NCI-H446 (cell line): ENCODE measurements at regions not wholly inside any gene's neighbourhood (a gene's known extent, or its start where the extent isn't known, plus 50 kb on each side); places are given as distances from the start of the nearest gene placed in this dataset.
"Not testable (repeated sequence)": the region's sequence is repeated elsewhere in the genome, so short reads cannot be mapped to it uniquely, and the experiment has no call there.

Experiments
- DNase-seq, 2 experiments: peaks; one replicate each; lab custom pipeline; 2025; lab: John Stamatoyannopoulos, UW

DNA sequence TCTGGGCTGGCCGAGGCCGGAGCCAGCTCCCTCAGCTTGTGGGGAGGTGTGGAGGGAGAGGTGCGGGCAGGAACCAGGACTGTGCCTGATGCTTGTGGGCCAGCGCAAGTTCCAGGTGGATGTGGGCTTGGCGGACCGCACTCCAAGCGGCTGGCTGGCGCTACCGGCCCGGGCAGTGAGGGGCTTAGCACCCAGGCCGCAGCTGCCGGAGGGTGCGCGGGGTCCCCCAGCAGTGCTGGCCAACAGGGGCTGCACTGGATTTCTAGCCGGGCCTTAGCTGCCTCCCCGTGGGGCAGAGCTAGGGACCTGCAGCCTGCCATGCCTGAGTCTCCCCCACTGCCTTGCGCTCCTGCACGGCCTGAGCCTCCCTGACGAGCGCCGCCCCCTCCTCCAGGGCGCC, 242.8 kb downstream of the CCSER2 start:
- DNase-seq = no peak

DNA sequence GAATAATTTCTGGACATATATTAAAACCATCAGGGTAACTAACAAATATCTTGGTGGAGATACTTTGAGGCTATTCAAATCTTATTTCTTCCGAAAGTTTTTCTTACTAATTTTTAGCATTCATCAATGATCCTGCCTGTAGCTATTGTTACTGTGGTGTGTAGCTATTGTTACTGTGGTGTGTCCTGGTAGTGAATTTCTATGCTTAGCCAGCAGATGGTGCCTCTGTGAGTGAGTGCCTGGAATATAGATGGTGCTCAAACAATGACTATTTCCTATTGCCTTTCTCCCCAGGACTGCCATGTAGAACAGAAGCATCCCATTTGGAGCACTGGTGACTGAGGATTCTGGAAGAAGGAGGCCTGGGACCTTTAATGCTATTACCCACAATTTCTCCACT, 245.7 kb downstream of the CCSER2 start:
- DNase-seq = peak in 1 of 2 experiments; percentile 0

DNA sequence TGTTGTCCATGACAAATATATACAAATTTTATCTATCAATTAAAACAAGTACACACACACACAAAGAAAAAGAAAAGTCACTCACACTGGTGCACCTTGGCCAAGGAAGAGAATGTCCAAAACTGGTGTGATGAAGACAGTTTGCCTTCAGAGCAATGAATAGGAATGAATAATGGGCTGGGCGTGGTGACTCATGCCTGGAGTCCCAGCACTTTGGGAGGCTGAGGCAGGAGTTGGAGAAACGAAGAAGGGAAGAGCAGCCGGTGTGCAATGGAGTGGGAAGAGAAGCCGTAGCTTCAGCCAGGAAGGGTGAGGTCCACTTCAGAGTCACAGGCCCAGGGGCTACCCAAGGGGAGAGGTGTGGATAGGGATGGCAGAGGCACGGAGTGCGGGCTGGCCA, 253.6 kb downstream of the CCSER2 start:
- no peak for DNase-seq

DNA sequence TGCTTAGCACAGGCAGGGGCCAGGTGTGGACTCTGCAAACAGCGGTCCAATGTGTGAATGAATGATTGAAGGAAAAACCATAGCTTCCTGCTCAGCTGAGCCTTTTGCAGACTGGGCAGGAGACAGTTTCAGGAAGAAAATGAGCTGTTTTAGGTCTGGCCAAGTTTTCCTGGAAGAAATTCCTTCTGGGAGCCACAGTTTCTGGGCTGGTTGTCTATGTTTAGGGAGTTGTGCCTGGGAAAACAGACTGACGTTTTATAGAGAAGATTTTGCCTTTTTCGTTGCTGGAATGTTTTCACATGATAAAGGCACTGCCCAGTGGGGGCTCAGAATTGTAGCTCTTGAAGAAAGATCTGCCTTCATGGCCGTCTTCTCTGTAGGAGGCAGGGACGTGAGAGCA, 255.1 kb downstream of the CCSER2 start:
- DNase-seq = no peak

DNA sequence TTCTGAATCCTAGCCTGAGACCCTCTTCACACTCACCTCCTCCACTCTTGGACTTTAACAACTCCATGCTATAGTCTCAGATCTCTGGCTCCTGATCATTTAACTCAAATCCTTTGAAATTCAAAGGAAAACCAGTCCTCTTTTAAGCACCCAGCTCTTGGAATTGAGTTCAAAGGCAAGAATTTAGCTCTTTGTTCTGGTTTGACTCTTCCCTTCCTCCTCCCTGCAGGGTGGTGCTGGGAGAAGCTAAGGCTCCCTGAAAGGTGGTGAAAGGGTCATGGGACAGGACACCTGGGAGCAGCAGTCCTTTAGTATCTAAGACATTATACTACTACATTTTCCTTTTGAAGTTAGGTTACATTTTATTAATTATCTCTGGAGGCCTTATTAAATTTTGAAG, 259.4 kb downstream of the CCSER2 start:
- DNase-seq = no peak

DNA sequence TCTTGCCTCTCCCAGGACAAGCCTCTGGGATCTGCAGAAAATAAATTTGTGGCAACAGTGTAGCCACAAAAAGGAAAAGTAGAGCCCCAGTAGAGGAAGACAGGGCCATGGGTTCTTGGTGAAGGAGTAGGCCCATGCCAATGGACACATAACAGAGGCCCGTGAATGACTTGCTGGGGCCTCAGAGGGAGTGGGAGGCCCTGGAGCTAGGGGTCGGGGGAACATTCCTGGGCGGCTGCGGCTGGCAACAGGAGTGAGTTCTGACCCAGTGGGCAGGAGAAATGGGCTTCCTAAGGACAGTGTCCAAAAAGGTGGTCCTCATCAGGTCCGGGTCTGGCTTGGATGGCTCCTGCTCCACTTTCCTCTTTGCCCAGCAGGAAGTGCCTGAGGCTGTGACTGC, 260.0 kb downstream of the CCSER2 start:
- no peak for DNase-seq

DNA sequence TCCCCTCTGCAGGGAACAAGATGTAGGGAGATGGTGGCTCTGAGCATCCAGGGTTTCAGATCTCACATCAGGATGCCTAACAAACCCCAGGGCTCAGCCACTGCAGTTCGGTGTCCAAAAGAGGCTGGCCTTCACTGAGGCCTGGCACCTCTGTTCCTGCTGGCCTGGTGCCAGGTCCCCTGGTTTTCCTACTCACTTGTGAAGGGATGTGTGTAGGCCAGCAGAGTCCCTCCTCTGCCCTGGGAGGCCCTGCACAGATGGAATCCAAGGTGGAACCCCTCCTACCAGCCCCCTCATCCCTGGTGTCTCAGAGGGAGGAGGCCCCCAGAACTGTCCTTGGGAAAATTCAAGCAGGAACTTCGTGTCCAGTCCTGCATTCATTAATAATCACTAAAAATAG, 260.6 kb downstream of the CCSER2 start:
- peak in 1 of 2 experiments; percentile 14 for DNase-seq

DNA sequence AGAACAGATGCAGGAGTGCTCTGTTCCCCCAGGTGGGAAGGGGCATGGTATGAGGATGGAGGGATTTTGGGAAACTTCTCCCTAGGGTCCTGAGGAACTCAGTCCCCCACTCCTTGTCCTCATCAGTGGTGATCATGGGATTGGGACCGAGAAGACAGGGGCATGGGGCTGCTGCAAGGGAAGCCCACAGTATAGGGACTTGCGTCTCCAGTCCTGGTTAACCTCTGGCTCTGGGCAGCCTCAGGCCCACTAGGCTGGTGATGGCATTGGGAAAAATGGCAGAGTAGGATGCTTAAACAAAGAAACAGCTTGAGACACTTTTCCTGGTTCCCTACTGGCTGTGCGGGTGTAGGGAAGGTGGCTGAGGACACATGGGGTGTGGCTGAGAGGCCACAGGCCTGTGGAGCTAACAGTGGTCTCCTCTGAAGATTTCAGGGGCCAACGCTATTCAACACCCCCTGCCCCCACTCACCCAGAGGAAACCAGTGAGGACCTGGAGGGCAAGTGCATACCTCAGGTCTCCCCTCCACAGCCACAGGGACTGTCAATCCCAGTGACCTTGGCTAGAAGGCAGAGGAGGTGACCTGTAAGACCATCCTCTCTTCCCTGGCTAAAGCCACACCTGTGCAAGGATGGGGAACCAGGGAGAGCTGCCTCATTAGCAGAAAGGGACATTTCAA, 261.3 kb downstream of the CCSER2 start:
- DNase-seq = no peak

DNA sequence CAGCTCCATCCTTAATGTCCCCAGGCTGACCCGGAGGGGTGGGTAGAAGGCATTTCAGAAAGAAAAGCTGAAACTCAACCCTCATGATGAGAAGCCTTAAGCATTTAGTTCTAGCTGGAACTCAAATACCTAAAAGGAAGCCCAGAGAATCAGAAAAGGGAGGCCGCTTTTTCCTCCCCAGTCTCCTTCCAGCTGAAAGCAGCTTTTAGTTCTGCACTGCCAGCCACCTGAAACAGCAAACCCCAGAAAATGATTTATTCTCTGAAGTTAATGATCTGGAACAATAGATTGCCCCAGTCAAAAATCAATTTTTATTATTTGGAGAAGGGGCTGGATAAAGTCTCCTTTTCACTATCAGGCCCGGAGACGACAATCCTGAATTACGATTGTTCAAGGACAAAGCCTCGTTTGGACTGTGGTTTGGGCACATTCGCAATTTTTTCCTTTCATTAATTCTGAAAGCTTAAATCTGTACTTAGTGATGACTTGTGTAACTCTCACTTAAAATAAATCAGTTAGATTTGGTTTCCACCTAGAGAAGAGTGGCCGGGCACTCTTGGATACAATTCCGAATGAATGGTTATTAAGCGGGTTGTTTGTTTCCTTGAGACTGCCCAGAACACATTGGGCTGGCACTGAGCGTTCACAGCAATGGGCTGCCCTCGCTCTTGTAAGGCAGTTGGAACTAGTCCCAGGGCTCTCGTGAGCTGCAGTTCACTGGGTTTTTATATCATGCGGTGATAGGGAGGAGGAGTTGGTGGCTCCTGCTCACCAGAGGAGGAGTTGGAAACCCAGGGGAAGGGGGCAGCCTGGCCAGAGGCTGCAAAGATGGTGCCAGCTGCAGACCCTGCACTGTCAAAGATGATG, 262.2 kb downstream of the CCSER2 start:
- peak; percentile 67 to 79 for DNase-seq

DNA sequence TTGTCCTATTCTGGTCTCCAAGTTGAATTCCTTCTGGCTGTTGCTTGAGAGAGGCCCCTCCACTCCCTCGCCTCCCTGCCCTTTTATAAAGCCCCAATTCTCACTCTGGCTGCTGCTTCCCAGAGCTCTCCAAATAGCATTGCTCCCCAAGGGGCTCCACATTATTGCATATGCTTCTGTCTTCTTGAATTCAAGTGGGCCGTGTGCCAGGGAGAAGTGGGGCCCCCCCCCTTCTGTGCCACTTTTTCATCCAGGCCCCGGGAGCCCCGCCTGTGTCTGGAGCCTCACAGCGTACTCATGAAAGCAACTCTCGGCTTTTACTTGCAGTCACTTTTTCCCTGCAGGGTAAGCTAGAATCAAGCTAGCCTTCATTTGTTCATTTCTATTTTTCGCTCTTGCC, 265.1 kb downstream of the CCSER2 start:
- no peak for DNase-seq

DNA sequence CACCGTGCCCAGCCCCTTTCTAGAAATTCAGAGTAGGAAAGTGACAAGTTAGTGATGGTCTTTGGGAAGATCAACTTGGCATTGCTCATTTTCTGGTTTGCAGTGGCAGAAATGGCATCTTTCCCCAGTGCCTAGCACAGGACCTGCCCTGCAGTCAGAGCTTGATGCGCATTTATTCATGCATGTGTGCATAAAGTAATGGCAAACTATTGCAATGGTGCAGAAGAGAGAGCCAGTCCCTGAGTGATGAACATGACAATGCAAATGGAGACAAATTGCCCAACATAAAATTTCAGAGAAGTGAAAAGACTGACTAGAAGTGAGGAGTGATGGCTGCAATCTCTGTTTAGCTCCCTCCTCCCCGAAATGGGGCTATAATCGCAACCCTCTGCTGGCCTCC, 268.2 kb downstream of the CCSER2 start:
- DNase-seq = no peak

DNA sequence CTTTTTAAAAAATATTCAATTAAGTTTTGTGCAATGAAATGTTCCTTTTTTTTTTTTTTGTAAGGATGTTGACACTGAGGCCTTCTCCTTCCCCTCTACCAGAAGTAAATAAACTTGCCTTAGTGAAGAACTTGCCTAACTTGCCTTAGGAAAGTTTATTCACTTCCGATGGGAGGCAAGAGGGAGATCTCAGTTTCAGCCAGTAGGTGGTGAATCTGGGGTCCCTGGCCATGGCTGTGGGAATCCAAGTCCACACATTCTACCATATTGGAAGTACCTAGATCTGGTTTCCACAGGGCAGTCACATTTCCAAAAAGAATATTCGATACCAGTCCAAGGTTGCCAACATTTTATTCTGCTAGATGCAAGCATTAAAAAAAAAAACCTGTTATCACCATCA, 270.9 kb downstream of the CCSER2 start:
- no peak for DNase-seq

DNA sequence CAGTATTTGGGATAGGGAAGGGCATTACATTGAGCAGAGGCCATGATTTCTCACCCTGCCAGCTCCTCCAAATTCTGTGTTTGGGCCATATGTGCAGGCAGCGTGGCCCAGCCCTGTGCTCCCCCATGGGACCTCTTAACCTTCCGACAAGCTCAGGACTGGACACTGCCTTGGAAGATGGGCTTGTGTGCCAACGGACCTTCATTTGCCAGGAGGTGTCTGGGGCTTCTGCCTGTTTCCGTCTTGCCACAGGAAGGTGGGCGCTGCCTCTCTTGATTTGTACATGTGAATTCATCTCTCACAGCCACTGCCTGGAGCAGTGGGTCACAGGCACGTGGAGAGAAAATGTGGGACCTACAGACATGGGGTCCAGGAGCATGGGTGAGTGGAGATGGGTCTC, 272.6 kb downstream of the CCSER2 start:
- DNase-seq = no peak

DNA sequence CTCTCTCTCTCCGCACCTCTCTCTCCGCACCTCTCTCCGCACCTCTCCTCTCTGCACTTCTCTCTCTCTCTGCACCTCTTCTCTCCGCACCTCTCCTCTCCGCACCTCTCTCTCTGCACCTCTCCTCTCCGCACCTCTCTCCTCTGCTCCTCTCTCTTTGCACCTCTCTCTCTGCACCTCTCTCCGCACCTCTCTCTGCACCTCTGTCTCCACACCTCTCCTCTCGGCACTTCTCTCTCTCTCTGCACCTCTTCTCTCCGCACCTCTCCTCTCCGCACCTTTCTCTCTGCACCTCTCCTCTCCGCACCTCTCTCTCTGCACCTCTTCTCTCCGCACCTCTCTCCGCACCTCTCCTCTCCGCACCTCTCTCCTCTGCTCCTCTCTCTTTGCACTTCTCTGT, 274.2 kb downstream of the CCSER2 start:
- DNase-seq = not testable (repeated sequence)

DNA sequence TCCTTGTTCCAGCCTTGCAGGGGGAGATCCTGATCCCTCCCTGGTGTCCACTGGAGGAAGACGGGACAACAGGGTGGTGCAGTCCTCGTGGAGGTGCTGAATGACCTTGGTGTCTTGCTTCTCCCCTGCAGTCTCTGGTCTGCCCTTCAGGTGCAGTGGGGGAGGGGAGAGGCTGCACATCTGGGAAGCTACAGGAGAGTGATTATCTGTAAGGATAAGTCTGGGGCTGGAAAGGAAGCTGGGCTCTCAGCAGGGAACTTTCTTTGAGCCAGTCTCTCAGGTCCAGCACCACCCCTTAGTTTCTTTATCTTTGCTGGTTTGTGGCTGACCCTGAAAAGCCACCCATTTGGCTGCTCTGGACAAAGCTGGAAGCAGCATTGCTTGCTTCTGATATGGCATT, 275.6 kb downstream of the CCSER2 start:
- DNase-seq = no peak

DNA sequence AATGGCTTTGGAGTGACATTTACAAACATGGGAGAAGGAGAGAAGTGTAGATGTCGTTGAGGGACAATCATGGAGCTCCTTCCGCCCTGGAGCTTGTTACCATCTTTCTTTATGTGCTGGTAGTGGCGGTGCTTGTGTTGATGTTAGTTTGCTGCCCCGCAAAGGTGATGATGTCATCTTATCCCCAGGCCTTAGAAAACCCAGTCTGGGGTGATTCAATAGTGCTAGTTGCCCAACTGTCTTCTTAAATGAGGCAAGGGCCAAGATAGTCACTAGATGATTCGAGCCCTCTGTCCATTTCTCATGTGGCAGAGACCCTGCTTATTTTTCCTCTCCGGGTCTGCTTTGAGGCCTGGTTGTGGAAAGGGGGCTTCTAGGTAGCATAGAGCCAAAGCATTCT, 277.4 kb downstream of the CCSER2 start:
- no peak for DNase-seq

DNA sequence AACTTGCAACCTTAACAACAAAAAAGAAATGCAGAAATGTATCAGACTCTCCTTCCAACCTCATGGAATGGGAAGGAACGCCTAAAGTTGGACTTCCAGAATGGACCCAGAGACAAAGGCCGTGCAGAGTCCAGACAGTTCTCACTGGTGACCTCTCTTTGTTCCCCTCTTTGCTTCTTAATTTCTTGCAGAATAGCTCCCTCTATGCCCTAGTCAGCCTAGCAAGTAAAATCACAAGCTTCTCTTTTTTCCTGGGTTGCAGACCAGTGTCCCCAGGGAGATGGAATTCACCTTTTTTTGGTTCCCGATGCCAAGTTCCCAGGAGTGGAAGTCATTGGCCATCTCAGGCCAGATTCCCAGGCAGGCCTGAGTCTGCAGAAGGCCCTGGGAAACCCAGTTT, 278.0 kb downstream of the CCSER2 start:
- peak in 1 of 2 experiments; percentile 20 for DNase-seq

DNA sequence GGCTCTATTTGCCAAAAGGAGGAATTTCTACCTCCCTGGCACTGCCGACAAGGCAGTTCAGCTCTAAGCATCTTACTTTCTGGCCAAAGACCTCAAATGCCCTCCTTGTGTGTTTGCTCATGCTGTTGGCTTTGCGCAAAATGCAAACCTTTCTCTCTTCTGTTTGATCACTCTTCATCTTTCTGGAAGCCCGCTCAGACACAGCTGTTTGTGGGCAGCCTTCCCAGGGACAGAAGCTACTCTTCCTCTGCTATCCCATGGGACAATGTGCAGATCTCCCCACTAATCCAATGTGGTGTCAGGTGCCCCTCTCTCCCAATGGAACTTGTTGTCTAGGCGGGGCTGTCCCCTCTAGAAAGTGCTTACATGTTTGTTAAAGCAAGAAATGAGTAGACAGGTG, 278.7 kb downstream of the CCSER2 start:
- DNase-seq = peak in 1 of 2 experiments; percentile 54

DNA sequence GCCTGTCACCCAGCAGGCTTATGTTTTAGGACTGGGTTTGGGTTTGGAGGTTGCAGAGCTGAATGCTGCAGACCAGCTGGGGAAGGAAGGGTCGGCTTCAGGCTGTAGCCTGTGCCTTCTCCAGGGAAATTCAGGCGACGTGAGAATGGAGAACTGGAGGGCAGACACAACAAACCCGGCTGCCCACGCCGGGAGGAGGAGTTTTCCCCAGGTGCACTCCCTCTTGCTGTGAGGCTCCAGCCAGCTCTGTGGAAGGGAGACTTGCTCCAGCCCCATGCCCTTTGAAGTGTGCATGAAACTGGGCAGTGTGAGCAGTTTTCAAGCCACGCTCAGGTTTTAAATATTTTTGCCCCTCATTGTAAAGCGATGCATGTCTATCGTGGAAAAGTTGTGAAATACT, 279.1 kb downstream of the CCSER2 start:
- no peak for DNase-seq

DNA sequence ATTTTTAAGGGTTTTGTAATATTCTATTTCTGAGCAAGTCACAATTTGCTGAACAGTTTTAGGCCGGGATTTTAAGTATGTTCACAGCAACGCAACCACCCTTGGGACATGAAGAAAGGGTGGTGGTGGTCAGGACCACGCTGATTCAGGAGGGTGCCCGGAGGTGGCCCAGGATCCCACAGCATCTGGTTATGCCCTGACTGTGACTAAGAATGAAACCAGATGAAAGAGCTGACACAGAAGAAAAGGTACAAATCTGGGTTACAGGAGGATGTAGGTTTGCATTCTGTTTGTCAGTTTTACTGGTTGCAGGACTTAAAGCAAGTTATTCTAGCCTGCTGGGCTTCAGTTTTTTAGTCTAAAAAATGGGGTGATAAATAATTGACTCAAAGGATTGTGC, 279.7 kb downstream of the CCSER2 start:
- no peak for DNase-seq

DNA sequence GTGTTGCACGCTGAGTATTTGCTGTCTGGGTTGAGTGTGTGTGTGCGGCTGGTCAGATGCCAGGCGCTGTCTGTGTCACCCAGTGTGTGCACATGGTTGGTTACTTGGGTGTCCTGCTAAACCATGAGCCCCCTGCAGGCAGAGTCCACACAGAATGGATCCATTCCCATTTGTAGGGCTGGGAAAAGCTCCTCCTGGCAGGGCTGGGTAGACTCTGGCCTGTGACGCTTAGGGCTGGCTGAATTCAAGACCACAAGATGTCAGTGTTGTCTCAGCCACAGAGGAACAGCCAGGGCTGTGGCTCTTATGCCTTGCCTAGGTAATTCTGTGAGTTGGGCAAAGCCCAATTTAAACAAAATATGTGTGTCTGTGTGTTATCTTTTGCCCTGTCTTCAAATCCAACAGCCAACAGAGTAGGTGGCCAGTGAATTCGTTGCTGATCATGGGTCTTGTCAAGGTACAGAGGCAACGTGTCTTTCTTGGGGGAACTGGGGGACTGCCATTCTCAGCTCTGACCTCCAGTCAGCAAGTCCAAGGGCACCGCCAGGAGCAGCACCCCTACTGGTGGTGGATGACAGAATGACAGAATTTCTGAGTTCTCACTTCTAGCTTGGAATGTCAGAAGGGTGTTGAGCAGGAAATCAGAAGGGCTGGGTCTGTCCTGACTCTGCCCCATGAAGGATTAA, 285.1 kb downstream of the CCSER2 start:
- peak; percentile 27 to 63 for DNase-seq

DNA sequence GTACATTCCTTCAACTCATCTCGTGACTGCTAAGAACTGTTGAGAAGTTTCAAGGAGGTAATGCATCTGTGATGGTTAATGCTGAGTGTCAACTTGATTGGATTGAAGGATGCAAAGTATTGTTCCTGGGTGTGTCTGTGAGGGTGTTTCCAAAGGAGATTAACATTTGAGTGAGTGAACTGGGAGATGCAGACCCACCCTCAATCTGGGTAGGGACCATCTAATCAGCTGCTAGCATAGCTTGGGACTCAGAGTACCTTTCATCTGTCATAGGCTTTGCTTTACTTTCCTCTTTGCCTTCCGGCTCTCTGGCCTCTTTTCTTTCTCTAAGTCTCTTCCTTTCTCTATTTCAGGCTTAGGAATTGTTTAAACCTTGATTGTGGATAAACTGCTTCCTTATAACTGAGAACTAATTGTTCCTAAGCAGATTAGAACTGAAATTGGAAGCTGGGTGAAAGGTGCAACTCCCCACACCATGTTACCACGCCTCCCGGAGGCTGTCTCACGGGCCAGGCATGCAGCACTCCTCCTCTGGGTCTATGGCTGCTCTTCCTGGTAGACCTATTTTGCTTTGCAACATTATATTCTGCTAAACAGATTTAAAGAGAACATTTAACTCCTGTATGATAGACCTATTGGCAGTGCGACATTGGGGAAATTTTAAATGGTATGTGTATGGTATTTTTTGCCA, 298.2 kb downstream of the CCSER2 start:
- no peak for DNase-seq
